ENCODE measurements at regions not wholly inside any gene's neighbourhood (a gene's known extent, or its start where the extent isn't known, plus 50 kb on each side); places are given as distances from the start of the nearest gene placed in this dataset.

DNA sequence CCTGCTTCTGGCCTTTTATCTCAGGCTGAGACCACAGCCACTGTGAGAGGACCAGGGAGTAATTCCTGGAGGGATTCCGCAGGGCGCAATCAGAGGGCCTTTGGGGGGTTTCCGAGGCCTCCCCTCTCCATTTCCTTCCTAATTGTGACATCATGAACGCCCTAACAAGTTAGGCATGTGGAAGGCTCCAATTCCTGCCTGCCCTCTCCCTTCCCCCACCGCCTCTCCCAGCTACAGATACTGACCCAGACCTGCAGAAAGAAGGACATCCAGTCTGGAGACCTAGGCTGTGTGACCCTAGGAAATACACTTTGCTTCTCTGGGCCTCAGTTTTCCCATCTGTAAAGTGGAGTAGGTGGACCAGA lies 637.9 kb downstream of the MED13L start (continued):
- TF ChIP-seq, protein P1, sequence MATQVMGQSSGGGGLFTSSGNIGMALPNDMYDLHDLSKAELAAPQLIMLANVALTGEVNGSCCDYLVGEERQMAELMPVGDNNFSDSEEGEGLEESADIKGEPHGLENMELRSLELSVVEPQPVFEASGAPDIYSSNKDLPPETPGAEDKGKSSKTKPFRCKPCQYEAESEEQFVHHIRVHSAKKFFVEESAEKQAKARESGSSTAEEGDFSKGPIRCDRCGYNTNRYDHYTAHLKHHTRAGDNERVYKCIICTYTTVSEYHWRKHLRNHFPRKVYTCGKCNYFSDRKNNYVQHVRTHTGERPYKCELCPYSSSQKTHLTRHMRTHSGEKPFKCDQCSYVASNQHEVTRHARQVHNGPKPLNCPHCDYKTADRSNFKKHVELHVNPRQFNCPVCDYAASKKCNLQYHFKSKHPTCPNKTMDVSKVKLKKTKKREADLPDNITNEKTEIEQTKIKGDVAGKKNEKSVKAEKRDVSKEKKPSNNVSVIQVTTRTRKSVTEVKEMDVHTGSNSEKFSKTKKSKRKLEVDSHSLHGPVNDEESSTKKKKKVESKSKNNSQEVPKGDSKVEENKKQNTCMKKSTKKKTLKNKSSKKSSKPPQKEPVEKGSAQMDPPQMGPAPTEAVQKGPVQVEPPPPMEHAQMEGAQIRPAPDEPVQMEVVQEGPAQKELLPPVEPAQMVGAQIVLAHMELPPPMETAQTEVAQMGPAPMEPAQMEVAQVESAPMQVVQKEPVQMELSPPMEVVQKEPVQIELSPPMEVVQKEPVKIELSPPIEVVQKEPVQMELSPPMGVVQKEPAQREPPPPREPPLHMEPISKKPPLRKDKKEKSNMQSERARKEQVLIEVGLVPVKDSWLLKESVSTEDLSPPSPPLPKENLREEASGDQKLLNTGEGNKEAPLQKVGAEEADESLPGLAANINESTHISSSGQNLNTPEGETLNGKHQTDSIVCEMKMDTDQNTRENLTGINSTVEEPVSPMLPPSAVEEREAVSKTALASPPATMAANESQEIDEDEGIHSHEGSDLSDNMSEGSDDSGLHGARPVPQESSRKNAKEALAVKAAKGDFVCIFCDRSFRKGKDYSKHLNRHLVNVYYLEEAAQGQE (IDR thresholded peaks at IDR 0.05; ENCODE audit: low read depth) = no peak

DNA sequence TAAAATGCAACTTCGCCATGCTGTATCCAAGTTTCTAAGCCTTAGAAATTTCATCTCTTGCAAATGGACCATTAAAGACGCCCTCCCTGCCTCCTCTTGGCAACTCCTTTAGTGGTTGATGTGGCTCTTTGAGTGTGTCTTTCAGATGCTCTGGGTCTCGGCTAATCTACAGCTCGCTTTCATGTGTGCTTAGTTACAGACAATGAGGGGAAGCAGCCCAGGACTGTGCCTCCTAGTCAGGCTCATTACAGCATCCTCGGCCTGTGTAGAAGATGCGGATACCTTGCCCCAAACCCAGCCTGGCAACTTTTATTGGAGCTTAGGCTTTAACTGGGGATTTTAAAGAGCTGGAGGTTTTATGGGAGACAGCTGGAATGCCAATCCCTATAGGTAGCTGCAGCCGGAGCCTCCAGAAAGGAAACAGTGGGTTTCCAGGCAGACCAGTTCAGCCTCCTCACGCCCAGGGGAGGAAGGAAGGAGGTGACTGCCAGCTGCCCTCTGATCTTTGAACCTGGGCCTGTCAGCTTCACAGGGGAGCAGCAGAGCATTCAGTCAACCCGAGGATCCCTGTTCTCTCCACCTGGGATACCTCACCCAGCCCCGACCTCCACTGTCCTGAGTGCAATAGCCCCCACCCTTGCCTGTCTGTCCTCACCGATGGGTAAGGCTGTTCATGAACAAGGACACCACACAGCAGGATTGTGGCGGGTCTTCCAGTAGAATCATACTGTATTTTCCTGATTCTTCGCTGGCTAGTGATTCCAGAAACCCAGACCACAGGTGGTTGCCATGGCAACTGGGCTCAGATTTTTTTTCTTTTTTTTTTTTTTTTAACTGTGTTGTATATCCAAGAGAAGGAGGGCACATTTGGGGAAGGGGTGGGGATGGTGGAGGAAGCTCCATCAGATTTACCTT lies 638.5 kb downstream of the MED13L start:
- H3K4me2 ChIP-seq (ENCODE audit: low read length) = no peak overlapping the region
- intact Hi-C loops (cut with micrococcal nuclease) = no loop called here
- no peak overlapping the region for H3K4me3 ChIP-seq (replicated peaks in 1 of 2; ENCODE audit: low read depth in 1 of 2, low read length in 2 of 2)
- H3K79me2 ChIP-seq (ENCODE audit: insufficient read depth, low read length) = no peaks in the 10 kb centered on the region
- DNase-seq (ENCODE audit: low read depth, low spot score) (no peak), ATAC-seq (no peak)
- ChIA-PET RAD21 (ENCODE audit: low non-redundant PET in 1 of 2, low total read pairs in 2 of 2, uncharacterized antibody in 2 of 2, unreplicated experiment in 2 of 2) (no interaction called here), POLR2A (no interaction called here), CTCF (no interaction called here)
- no peak overlapping the region for H3K9ac ChIP-seq (ENCODE audit: low read length)
- H3K4me1 ChIP-seq (ENCODE audit: control insufficient read depth in 1 of 2, insufficient read depth in 2 of 2, low read length in 2 of 2) = no peaks in the 10 kb centered on the region
- no peaks in the 10 kb centered on the region for H3K9me3 ChIP-seq (ENCODE audit: control insufficient read depth in 1 of 2, insufficient read depth in 1 of 2, low read depth in 1 of 2, low read length in 2 of 2)
- BruUV-seq (replicated peaks) = no TSS peak
- no peaks in the 10 kb centered on the region for H3K36me3 ChIP-seq (ENCODE audit: control insufficient read depth in 1 of 2, insufficient read depth in 2 of 2, low read length in 2 of 2)
- no peaks in the 10 kb centered on the region for H3K9me2 ChIP-seq (ENCODE audit: insufficient read depth)
- H3K27ac ChIP-seq (ENCODE audit: low read depth, low read length) = no peak overlapping the region
- H4K20me1 ChIP-seq (ENCODE audit: insufficient read depth) = no peaks in the 10 kb centered on the region
- H2AFZ ChIP-seq (ENCODE audit: low read depth, low read length, poor library complexity, severe bottlenecking) = no peak overlapping the region
- H3K27me3 ChIP-seq (ENCODE audit: insufficient read depth, low read length) = no peaks in the 10 kb centered on the region
- no peak for TF ChIP-seq POLR2A (IDR thresholded peaks at IDR 0.05; ENCODE audit: borderline replicate concordance, extremely low read depth, insufficient read depth, insufficient read length)
- no peak for TF ChIP-seq ELF1 (IDR thresholded peaks at IDR 0.05; ENCODE audit: borderline replicate concordance, low read depth)
- TF ChIP-seq, protein P2, sequence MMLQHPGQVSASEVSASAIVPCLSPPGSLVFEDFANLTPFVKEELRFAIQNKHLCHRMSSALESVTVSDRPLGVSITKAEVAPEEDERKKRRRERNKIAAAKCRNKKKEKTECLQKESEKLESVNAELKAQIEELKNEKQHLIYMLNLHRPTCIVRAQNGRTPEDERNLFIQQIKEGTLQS (IDR thresholded peaks at IDR 0.05) = no peak
- no peak for TF ChIP-seq RAD21 (IDR thresholded peaks at IDR 0.05; ENCODE audit: low read depth)
- no peak for TF ChIP-seq TCF7L2 (IDR thresholded peaks at IDR 0.05; ENCODE audit: borderline replicate concordance, extremely low read depth, insufficient read depth, insufficient read length)
- no peak for TF ChIP-seq CEBPB (IDR thresholded peaks at IDR 0.05; ENCODE audit: low read depth)
- no peak for TF ChIP-seq ZNF274 (IDR thresholded peaks at IDR 0.05; ENCODE audit: low read depth, low read length)
- no peak for TF ChIP-seq FOSL1 (IDR thresholded peaks at IDR 0.05; ENCODE audit: low read depth)
- TF ChIP-seq, protein P3, sequence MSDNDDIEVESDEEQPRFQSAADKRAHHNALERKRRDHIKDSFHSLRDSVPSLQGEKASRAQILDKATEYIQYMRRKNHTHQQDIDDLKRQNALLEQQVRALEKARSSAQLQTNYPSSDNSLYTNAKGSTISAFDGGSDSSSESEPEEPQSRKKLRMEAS (IDR thresholded peaks at IDR 0.05) = no peak
- TF ChIP-seq POLR2AphosphoS5 (IDR thresholded peaks at IDR 0.05; ENCODE audit: low read depth, low read length) = no peak
- TF ChIP-seq, protein P4, sequence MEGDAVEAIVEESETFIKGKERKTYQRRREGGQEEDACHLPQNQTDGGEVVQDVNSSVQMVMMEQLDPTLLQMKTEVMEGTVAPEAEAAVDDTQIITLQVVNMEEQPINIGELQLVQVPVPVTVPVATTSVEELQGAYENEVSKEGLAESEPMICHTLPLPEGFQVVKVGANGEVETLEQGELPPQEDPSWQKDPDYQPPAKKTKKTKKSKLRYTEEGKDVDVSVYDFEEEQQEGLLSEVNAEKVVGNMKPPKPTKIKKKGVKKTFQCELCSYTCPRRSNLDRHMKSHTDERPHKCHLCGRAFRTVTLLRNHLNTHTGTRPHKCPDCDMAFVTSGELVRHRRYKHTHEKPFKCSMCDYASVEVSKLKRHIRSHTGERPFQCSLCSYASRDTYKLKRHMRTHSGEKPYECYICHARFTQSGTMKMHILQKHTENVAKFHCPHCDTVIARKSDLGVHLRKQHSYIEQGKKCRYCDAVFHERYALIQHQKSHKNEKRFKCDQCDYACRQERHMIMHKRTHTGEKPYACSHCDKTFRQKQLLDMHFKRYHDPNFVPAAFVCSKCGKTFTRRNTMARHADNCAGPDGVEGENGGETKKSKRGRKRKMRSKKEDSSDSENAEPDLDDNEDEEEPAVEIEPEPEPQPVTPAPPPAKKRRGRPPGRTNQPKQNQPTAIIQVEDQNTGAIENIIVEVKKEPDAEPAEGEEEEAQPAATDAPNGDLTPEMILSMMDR (IDR thresholded peaks at IDR 0.05 in 2 of 3, conservative IDR thresholded peaks at IDR 0.05 in 1 of 3; ENCODE audit: borderline replicate concordance in 1 of 3, insufficient read depth in 1 of 3, low read depth in 2 of 3, low read length in 2 of 3) = no peak
- TF ChIP-seq EZH2phosphoT487 (IDR thresholded peaks at IDR 0.05; ENCODE audit: borderline replicate concordance) = no peak
- TF ChIP-seq, protein P5, sequence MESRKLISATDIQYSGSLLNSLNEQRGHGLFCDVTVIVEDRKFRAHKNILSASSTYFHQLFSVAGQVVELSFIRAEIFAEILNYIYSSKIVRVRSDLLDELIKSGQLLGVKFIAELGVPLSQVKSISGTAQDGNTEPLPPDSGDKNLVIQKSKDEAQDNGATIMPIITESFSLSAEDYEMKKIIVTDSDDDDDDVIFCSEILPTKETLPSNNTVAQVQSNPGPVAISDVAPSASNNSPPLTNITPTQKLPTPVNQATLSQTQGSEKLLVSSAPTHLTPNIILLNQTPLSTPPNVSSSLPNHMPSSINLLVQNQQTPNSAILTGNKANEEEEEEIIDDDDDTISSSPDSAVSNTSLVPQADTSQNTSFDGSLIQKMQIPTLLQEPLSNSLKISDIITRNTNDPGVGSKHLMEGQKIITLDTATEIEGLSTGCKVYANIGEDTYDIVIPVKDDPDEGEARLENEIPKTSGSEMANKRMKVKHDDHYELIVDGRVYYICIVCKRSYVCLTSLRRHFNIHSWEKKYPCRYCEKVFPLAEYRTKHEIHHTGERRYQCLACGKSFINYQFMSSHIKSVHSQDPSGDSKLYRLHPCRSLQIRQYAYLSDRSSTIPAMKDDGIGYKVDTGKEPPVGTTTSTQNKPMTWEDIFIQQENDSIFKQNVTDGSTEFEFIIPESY (IDR thresholded peaks at IDR 0.05; ENCODE audit: extremely low read depth, insufficient replicate concordance, low read length) = no peak
- no peak for TF ChIP-seq JUND (IDR thresholded peaks at IDR 0.05)
- TF ChIP-seq SP1 (IDR thresholded peaks at IDR 0.05; ENCODE audit: low read depth) = no peak
- no peak for TF ChIP-seq ZFX (IDR thresholded peaks at IDR 0.05)
- no peak for TF ChIP-seq EGR1 (IDR thresholded peaks at IDR 0.05; ENCODE audit: low read depth)

Measured in HCT116 (cell line).